ENCODE measurements at regions not wholly inside any gene's neighbourhood (a gene's known extent, or its start where the extent isn't known, plus 50 kb on each side); places are given as distances from the start of the nearest gene placed in this dataset.

DNA sequence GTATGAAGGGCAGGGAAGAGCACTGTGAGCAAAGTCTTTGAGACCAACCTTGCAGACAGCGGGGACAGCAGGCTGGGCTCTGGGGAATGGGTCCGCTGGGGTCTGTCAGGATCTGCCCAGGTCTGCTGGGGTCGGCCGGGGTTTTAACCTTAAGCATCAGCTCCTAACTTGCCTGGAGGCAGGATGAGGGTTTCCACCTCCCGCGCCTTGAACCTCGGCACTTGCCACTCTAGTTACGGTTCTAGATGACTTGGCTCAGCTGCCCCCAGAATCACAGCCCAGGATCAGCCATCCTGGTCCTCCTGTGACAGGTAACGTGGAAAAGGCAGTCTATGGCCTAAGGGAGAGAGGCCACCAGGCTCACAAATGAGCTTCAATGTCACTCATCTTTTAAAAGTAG is 50.4 kb upstream of the CACUL1 start:
- Histone ChIP-seq H4K20me1 (ENCODE audit: control insufficient read depth, extremely low read depth, insufficient read depth, low read length) (no peaks in the 10 kb centered on the region), H3K4me1 (ENCODE audit: control insufficient read depth, extremely low read depth, insufficient read depth, low read length) (no peaks in the 10 kb centered on the region), H3K9me3 (ENCODE audit: control insufficient read depth, insufficient read depth, low read depth, low read length) (no peaks in the 10 kb centered on the region), H3K4me3 (replicated peaks in 1 of 4; ENCODE audit: control extremely low read depth in 1 of 4, insufficient read depth in 1 of 4, low read depth in 3 of 4, low read length in 4 of 4) (no peak overlapping the region), H3K9ac (ENCODE audit: insufficient read depth, low read length) (no peak overlapping the region), H2AFZ (ENCODE audit: low read length) (no peak overlapping the region), H3K36me3 (ENCODE audit: control insufficient read depth, insufficient read depth, low read length) (no peaks in the 10 kb centered on the region), H3K27me3 (ENCODE audit: control insufficient read depth, insufficient read depth, low read length) (no peaks in the 10 kb centered on the region), H3K27ac (ENCODE audit: insufficient read depth, low read length) (no peak overlapping the region), H3K79me2 (ENCODE audit: control insufficient read depth, insufficient read depth, low read length) (no peaks in the 10 kb centered on the region), H3K4me2 (ENCODE audit: extremely low read depth, insufficient read depth, low read length) (no peak overlapping the region)
- DNase-seq (ENCODE audit: low read depth in 2 of 2), result no peak
- TF ChIP-seq, protein P1, sequence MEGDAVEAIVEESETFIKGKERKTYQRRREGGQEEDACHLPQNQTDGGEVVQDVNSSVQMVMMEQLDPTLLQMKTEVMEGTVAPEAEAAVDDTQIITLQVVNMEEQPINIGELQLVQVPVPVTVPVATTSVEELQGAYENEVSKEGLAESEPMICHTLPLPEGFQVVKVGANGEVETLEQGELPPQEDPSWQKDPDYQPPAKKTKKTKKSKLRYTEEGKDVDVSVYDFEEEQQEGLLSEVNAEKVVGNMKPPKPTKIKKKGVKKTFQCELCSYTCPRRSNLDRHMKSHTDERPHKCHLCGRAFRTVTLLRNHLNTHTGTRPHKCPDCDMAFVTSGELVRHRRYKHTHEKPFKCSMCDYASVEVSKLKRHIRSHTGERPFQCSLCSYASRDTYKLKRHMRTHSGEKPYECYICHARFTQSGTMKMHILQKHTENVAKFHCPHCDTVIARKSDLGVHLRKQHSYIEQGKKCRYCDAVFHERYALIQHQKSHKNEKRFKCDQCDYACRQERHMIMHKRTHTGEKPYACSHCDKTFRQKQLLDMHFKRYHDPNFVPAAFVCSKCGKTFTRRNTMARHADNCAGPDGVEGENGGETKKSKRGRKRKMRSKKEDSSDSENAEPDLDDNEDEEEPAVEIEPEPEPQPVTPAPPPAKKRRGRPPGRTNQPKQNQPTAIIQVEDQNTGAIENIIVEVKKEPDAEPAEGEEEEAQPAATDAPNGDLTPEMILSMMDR (conservative IDR thresholded peaks at IDR 0.05 in 1 of 2, IDR thresholded peaks at IDR 0.05 in 1 of 2; ENCODE audit: low read depth in 1 of 2, low read length in 2 of 2), result no peak
- TF ChIP-seq EZH2 (IDR thresholded peaks at IDR 0.05; ENCODE audit: low read length, missing control alignments), result no peak

DNA sequence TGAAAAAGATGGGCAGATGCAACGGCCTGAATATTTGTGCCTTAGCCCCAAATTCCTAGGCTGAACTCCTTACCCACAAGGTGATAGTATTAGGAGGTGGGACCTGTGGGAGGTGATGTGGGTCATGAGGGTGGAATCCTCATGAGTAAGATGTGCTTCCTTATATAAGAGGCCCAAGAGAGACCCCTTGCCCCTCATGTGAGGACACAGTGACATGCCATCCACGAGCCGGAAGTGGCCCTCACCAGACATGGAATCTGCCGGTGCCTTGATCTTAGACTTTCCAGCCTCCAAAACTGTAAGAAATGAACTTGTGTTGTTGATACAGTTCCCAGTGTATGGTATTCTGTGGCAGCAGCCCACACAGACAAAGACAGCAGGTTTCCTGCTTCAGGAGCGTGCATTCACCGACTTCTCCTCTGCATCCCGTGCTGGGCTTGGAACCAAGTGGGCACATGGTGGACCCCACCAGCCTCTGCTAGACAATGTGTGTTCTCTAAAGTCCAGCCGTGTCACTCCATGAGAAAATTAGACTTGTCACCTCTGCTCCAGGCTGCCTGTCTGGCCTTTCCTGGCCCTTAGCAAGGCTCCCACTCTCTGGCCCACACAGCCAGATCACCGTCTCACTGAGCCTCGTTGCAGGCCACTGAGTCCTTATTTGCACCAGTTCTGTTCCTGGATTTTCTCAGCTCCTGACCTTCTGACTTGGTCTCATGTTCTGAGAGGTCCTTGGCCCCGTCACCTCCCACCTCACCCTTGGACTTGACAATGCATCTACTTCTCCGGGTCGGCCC is 52.9 kb upstream of the CACUL1 start:
- Histone ChIP-seq H3K36me3 (ENCODE audit: control insufficient read depth, insufficient read depth, low read length) (no peaks in the 10 kb centered on the region), H3K4me1 (ENCODE audit: control insufficient read depth, extremely low read depth, insufficient read depth, low read length) (no peaks in the 10 kb centered on the region), H3K4me3 (replicated peaks in 1 of 4; ENCODE audit: control extremely low read depth in 1 of 4, insufficient read depth in 1 of 4, low read depth in 3 of 4, low read length in 4 of 4) (no peak overlapping the region), H3K9ac (ENCODE audit: insufficient read depth, low read length) (no peak overlapping the region), H3K4me2 (ENCODE audit: extremely low read depth, insufficient read depth, low read length) (no peak overlapping the region), H3K27ac (ENCODE audit: insufficient read depth, low read length) (no peak overlapping the region), H3K9me3 (ENCODE audit: control insufficient read depth, insufficient read depth, low read depth, low read length) (no peaks in the 10 kb centered on the region), H3K27me3 (ENCODE audit: control insufficient read depth, insufficient read depth, low read length) (no peaks in the 10 kb centered on the region), H2AFZ (ENCODE audit: low read length) (no peak overlapping the region), H4K20me1 (ENCODE audit: control insufficient read depth, extremely low read depth, insufficient read depth, low read length) (no peaks in the 10 kb centered on the region), H3K79me2 (ENCODE audit: control insufficient read depth, insufficient read depth, low read length) (no peaks in the 10 kb centered on the region)
- no peak for TF ChIP-seq EZH2 (IDR thresholded peaks at IDR 0.05; ENCODE audit: low read length, missing control alignments)
- TF ChIP-seq, protein P1 (conservative IDR thresholded peaks at IDR 0.05 in 1 of 2, IDR thresholded peaks at IDR 0.05 in 1 of 2; ENCODE audit: low read depth in 1 of 2, low read length in 2 of 2), result no peak
- DNase-seq (ENCODE audit: low read depth in 2 of 2), result no peak

DNA sequence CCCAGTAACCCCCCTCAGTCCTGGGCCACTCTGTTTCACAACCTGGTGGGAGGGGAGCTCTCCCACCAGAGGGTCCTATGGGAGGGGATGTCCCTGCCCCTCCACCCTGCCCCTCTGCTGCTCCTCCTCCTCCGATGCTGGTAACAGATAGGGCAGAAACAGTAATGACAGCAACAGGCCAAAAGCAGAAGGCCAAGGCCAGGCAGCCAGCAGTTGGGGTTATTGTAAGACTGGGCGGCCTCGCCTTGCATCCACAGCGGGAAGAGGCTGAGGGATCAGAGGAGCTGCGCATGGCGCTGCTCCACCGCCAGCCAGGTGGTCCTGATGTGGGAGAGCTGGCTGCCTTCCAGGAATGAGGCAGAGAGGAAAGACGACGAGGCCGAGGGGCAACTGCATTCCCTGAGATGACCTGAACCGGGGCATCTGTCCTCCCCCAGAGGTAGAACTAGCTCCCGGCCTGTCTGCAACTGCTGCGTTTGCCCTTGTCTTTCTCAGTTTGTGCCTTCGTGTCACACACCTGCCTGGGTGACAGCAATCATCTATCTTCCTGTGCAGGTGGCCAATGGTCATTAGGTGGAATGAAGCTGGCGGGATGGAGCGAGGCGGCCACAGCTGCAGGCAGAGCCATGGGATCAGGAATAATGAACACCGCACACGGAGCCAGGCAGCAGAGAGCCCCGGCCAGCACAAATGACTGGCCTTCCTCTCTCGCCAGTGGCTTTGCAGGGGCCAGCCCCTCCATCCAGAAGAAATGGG is 54.0 kb upstream of the CACUL1 start:
- Histone ChIP-seq H3K27ac (ENCODE audit: insufficient read depth, low read length) (no peak overlapping the region), H4K20me1 (ENCODE audit: control insufficient read depth, extremely low read depth, insufficient read depth, low read length) (no peaks in the 10 kb centered on the region)
- TF ChIP-seq, protein P1 (conservative IDR thresholded peaks at IDR 0.05 in 1 of 2, IDR thresholded peaks at IDR 0.05 in 1 of 2; ENCODE audit: low read depth in 1 of 2, low read length in 2 of 2), result no peak
- TF ChIP-seq EZH2 (IDR thresholded peaks at IDR 0.05; ENCODE audit: low read length, missing control alignments), result no peak

More for the DNA sequence above, 54.0 kb upstream of the CACUL1 start:
- no peak overlapping the region for H3K4me3 ChIP-seq (replicated peaks in 1 of 4; ENCODE audit: control extremely low read depth in 1 of 4, insufficient read depth in 1 of 4, low read depth in 3 of 4, low read length in 4 of 4)
- no peaks in the 10 kb centered on the region for H3K79me2 ChIP-seq (ENCODE audit: control insufficient read depth, insufficient read depth, low read length)
- H3K36me3 ChIP-seq (ENCODE audit: control insufficient read depth, insufficient read depth, low read length), result no peaks in the 10 kb centered on the region
- no peak overlapping the region for H2AFZ ChIP-seq (ENCODE audit: low read length)
- H3K9ac ChIP-seq (ENCODE audit: insufficient read depth, low read length), result no peak overlapping the region
- no peaks in the 10 kb centered on the region for H3K4me1 ChIP-seq (ENCODE audit: control insufficient read depth, extremely low read depth, insufficient read depth, low read length)
- H3K9me3 ChIP-seq (ENCODE audit: control insufficient read depth, insufficient read depth, low read depth, low read length), result no peaks in the 10 kb centered on the region
- no peaks in the 10 kb centered on the region for H3K27me3 ChIP-seq (ENCODE audit: control insufficient read depth, insufficient read depth, low read length)
- no peak for DNase-seq (ENCODE audit: low read depth in 2 of 2)
- no peak overlapping the region for H3K4me2 ChIP-seq (ENCODE audit: extremely low read depth, insufficient read depth, low read length)

All from fibroblast of lung (primary cell).